ENCODE measurements at regions not wholly inside any gene's neighbourhood (a gene's known extent, or its start where the extent isn't known, plus 50 kb on each side); places are given as distances from the start of the nearest gene placed in this dataset.
"Not testable (repeated sequence)": the region's sequence is repeated elsewhere in the genome, so short reads cannot be mapped to it uniquely, and the experiment has no call there.

GRCh38 chr14:106228541-106229158 lies 702.3 kb downstream of the TMEM121 start:
- TF ChIP-seq, protein P1, sequence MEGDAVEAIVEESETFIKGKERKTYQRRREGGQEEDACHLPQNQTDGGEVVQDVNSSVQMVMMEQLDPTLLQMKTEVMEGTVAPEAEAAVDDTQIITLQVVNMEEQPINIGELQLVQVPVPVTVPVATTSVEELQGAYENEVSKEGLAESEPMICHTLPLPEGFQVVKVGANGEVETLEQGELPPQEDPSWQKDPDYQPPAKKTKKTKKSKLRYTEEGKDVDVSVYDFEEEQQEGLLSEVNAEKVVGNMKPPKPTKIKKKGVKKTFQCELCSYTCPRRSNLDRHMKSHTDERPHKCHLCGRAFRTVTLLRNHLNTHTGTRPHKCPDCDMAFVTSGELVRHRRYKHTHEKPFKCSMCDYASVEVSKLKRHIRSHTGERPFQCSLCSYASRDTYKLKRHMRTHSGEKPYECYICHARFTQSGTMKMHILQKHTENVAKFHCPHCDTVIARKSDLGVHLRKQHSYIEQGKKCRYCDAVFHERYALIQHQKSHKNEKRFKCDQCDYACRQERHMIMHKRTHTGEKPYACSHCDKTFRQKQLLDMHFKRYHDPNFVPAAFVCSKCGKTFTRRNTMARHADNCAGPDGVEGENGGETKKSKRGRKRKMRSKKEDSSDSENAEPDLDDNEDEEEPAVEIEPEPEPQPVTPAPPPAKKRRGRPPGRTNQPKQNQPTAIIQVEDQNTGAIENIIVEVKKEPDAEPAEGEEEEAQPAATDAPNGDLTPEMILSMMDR (IDR thresholded peaks at IDR 0.05; ENCODE audit: extremely low read depth, insufficient read depth, missing control alignments) = no peak
- in situ Hi-C loops (cut with MboI; ENCODE audit: low pct_unique_long_range_greater_than_20kb, low sequenced_read_pairs, unreplicated experiment) = no loop called here

GRCh38 chr14:106230071-106230470 lies 703.7 kb downstream of the TMEM121 start:
- in situ Hi-C loops (cut with MboI; ENCODE audit: low pct_unique_long_range_greater_than_20kb, low sequenced_read_pairs, unreplicated experiment) = no loop called here

More at GRCh38 chr14:106228541-106229158, 702.3 kb downstream of the TMEM121 start:
- DNase-seq (ENCODE audit: low spot score) = no peak

GRCh38 chr14:106233191-106233590 lies 706.8 kb downstream of the TMEM121 start:
- in situ Hi-C loops (cut with MboI; ENCODE audit: low pct_unique_long_range_greater_than_20kb, low sequenced_read_pairs, unreplicated experiment); DNase-seq (ENCODE audit: low spot score): not testable (repeated sequence)

More at GRCh38 chr14:106230071-106230470, 703.7 kb downstream of the TMEM121 start:
- TF ChIP-seq, protein P1 (IDR thresholded peaks at IDR 0.05; ENCODE audit: extremely low read depth, insufficient read depth, missing control alignments) = no peak
- no peak for DNase-seq (ENCODE audit: low spot score)

DNA sequence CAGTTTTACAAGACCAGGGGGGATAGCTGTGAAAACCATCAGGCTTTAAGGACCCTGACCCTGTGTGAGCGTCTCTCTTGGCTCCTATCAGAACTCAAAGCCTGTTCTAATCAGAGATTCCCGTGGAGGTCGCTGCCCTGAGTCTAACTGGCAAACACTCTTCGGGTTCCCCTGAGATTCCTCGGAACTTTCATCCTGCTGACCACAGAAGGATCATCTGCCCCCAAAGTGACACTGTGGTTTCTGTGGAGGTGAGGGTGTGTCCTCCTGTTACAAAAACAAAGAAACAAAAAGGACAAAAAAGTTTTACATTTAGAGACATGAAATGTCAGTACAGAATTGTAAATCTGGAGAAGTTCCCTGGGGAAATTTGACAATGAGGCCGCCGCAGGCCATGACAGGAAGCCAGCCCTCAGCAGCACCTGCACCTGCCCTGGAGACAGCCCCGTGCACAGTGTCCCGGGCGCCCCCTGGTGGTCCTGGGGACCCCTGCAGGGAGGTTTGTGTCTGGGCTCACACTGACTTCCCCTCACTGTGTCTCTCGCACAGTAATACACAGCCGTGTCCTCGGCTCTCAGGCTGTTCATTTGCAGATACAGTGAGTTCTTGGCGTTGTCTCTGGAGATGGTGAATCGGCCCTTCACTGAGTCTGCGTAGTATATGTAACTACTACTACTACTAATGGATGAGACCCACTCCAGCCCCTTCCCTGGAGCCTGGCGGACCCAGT lies 708.3 kb downstream of the TMEM121 start:
- in situ Hi-C loops (cut with MboI; ENCODE audit: low pct_unique_long_range_greater_than_20kb, low sequenced_read_pairs, unreplicated experiment); DNase-seq (ENCODE audit: low spot score): not testable (repeated sequence)

- in situ Hi-C loops (cut with MboI; ENCODE audit: low pct_unique_long_range_greater_than_20kb, low sequenced_read_pairs, unreplicated experiment) = no loop called here
- TF ChIP-seq, protein P1 (IDR thresholded peaks at IDR 0.05; ENCODE audit: extremely low read depth, insufficient read depth, missing control alignments) = no peak
- DNase-seq (ENCODE audit: low spot score) = no peak
Measured at GRCh38 chr14:106235356-106236159, 709.2 kb downstream of the TMEM121 start.

- in situ Hi-C loops (cut with MboI; ENCODE audit: low pct_unique_long_range_greater_than_20kb, low sequenced_read_pairs, unreplicated experiment) = no loop called here
- no peak for DNase-seq (ENCODE audit: low spot score)
- TF ChIP-seq, protein P1 (IDR thresholded peaks at IDR 0.05; ENCODE audit: extremely low read depth, insufficient read depth, missing control alignments) = no peak
Measured at GRCh38 chr14:106248321-106249192, 722.2 kb downstream of the TMEM121 start.

DNA sequence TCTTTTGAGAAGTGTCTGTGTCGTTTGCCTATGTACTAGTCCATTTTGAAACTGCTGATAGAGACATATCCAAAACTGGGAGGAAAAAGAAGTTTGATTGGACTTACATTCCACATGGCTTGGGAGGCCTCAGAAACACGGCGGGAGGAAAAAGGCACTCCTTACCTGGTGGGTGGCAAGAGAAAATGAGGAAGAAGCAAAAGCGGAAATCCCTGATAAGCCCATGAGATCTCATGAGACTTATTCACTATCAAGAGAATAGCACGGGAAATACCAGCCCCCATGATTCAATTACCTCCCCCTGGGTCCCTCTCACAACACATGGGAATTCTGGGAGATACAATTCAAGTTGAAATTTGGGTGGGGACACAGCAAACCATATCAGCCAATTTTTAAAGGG lies 727.6 kb downstream of the TMEM121 start:
- in situ Hi-C loops (cut with MboI; ENCODE audit: low pct_unique_long_range_greater_than_20kb, low sequenced_read_pairs, unreplicated experiment); DNase-seq (ENCODE audit: low spot score): not testable (repeated sequence)
